Rectal smooth muscle tissue (tissue), 1 donor: ENCODE measurements at regions not wholly inside any gene's neighbourhood (a gene's known extent, or its start where the extent isn't known, plus 50 kb on each side); places are given as distances from the start of the nearest gene placed in this dataset.

Experiments
- H3K27ac ChIP-seq: one replicate; pipeline ENCODE4 v1.7.0; 2013; ENCODE audit warnings: low read depth, low read length, inconsistent platforms
- H3K27me3 ChIP-seq: one replicate; pipeline ENCODE4 v1.7.0; 2013; ENCODE audit warnings: low read length; ENCODE audit not compliant: control insufficient read depth, insufficient read depth
- H3K36me3 ChIP-seq: one replicate; pipeline ENCODE4 v1.7.0; 2013; ENCODE audit warnings: low read length; ENCODE audit not compliant: control insufficient read depth, insufficient read depth
- H3K4me1 ChIP-seq: one replicate; pipeline ENCODE4 v1.7.0; 2013; ENCODE audit warnings: low read length; ENCODE audit not compliant: control insufficient read depth, insufficient read depth
- H3K4me3 ChIP-seq: one replicate; pipeline ENCODE4 v1.7.0; 2013; ENCODE audit warnings: low read length
- H3K9ac ChIP-seq: one replicate; pipeline ENCODE4 v1.7.0; 2013; ENCODE audit warnings: low read length

GRCh38 chr17:74049967-74050458 is 153.5 kb upstream of the RPL38 start:
- no peaks in the 10 kb centered on the region for H3K4me1 ChIP-seq
- no peak overlapping the region for H3K27ac ChIP-seq
- no peaks in the 10 kb centered on the region for H3K27me3 ChIP-seq
- no peaks in the 10 kb centered on the region for H3K36me3 ChIP-seq
- no peak overlapping the region for H3K9ac ChIP-seq
- H3K4me3 ChIP-seq = no peak overlapping the region

- H3K27ac ChIP-seq = no peak overlapping the region
- peaks cover 2% of the 10 kb centered on the region for H3K27me3 ChIP-seq
- H3K36me3 ChIP-seq = no peaks in the 10 kb centered on the region
- no peak overlapping the region for H3K9ac ChIP-seq
- no peak overlapping the region for H3K4me3 ChIP-seq
- H3K4me1 ChIP-seq = no peaks in the 10 kb centered on the region
Observed at GRCh38 chr17:74051348-74051747, 152.1 kb upstream of the RPL38 start.

- no peaks in the 10 kb centered on the region for H3K4me1 ChIP-seq
- no peaks in the 10 kb centered on the region for H3K36me3 ChIP-seq
- peaks cover 3% of the 10 kb centered on the region for H3K27me3 ChIP-seq
- H3K4me3 ChIP-seq = no peak overlapping the region
- H3K27ac ChIP-seq = no peak overlapping the region
- H3K9ac ChIP-seq = no peak overlapping the region
Observed at GRCh38 chr17:74052993-74053711, 150.3 kb upstream of the RPL38 start.

- no peak overlapping the region for H3K27ac ChIP-seq
- no peaks in the 10 kb centered on the region for H3K36me3 ChIP-seq
- no peaks in the 10 kb centered on the region for H3K4me1 ChIP-seq
- no peak overlapping the region for H3K4me3 ChIP-seq
- H3K27me3 ChIP-seq = peaks cover 3% of the 10 kb centered on the region
- no peak overlapping the region for H3K9ac ChIP-seq
Observed at GRCh38 chr17:74053712-74054078, 149.8 kb upstream of the RPL38 start.

- Histone ChIP-seq H3K9ac (no peak overlapping the region), H3K4me3 (no peak overlapping the region), H3K4me1 (no peaks in the 10 kb centered on the region), H3K27me3 (peaks cover 3% of the 10 kb centered on the region), H3K27ac (no peak overlapping the region), H3K36me3 (no peaks in the 10 kb centered on the region)
Observed at GRCh38 chr17:74054249-74054648, 149.2 kb upstream of the RPL38 start.

- no peaks in the 10 kb centered on the region for H3K4me1 ChIP-seq
- H3K36me3 ChIP-seq = no peaks in the 10 kb centered on the region
- no peak overlapping the region for H3K27ac ChIP-seq
- H3K9ac ChIP-seq = no peak overlapping the region
- peaks cover 3% of the 10 kb centered on the region for H3K27me3 ChIP-seq
- H3K4me3 ChIP-seq = no peak overlapping the region
Observed at GRCh38 chr17:74055508-74056160, 147.8 kb upstream of the RPL38 start.

- no peaks in the 10 kb centered on the region for H3K36me3 ChIP-seq
- H3K4me1 ChIP-seq = no peaks in the 10 kb centered on the region
- H3K27ac ChIP-seq = no peak overlapping the region
- peaks cover 3% of the 10 kb centered on the region for H3K27me3 ChIP-seq
- H3K9ac ChIP-seq = no peak overlapping the region
- H3K4me3 ChIP-seq = no peak overlapping the region
Observed at GRCh38 chr17:74059479-74060240, 143.8 kb upstream of the RPL38 start.

GRCh38 chr17:74061758-74062157 is 141.7 kb upstream of the RPL38 start:
- Histone ChIP-seq H3K4me3 (no peak overlapping the region), H3K9ac (no peak overlapping the region), H3K36me3 (no peaks in the 10 kb centered on the region), H3K27ac (no peak overlapping the region), H3K4me1 (no peaks in the 10 kb centered on the region), H3K27me3 (no peaks in the 10 kb centered on the region)

GRCh38 chr17:74062234-74062633 is 141.2 kb upstream of the RPL38 start:
- H3K27me3 ChIP-seq = no peaks in the 10 kb centered on the region
- H3K4me3 ChIP-seq = no peak overlapping the region
- no peaks in the 10 kb centered on the region for H3K4me1 ChIP-seq
- no peaks in the 10 kb centered on the region for H3K36me3 ChIP-seq
- no peak overlapping the region for H3K27ac ChIP-seq
- no peak overlapping the region for H3K9ac ChIP-seq

GRCh38 chr17:74063439-74063838 is 140.0 kb upstream of the RPL38 start:
- no peaks in the 10 kb centered on the region for H3K4me1 ChIP-seq
- no peaks in the 10 kb centered on the region for H3K27me3 ChIP-seq
- no peaks in the 10 kb centered on the region for H3K36me3 ChIP-seq
- no peak overlapping the region for H3K9ac ChIP-seq
- no peak overlapping the region for H3K4me3 ChIP-seq
- no peak overlapping the region for H3K27ac ChIP-seq

GRCh38 chr17:74070374-74070773 is 133.1 kb upstream of the RPL38 start:
- no peaks in the 10 kb centered on the region for H3K4me1 ChIP-seq
- H3K4me3 ChIP-seq = no peak overlapping the region
- H3K27ac ChIP-seq = no peak overlapping the region
- no peak overlapping the region for H3K9ac ChIP-seq
- no peaks in the 10 kb centered on the region for H3K36me3 ChIP-seq
- H3K27me3 ChIP-seq = no peaks in the 10 kb centered on the region

- Histone ChIP-seq H3K27me3 (no peaks in the 10 kb centered on the region), H3K27ac (no peak overlapping the region), H3K9ac (no peak overlapping the region), H3K36me3 (no peaks in the 10 kb centered on the region), H3K4me3 (no peak overlapping the region), H3K4me1 (no peaks in the 10 kb centered on the region)
Observed at GRCh38 chr17:74070998-74071679, 132.3 kb upstream of the RPL38 start.
